Activated CD8-positive, alpha-beta memory T cell treated with anti-CD3 and anti-CD28 coated beads, Interleukin-2, amount 50 U/mL, for 1 hour (primary cell): ENCODE measurements at regions not wholly inside any gene's neighbourhood (a gene's known extent, or its start where the extent isn't known, plus 50 kb on each side); places are given as distances from the start of the nearest gene placed in this dataset.
"Not testable (repeated sequence)": the region's sequence is repeated elsewhere in the genome, so short reads cannot be mapped to it uniquely, and the experiment has no call there.

Source experiments
- DNase-seq: peaks from one replicate; pipeline ENCODE4 v3.0.0-alpha.2; 2020; ENCODE audit errors: extremely low read depth

DNA sequence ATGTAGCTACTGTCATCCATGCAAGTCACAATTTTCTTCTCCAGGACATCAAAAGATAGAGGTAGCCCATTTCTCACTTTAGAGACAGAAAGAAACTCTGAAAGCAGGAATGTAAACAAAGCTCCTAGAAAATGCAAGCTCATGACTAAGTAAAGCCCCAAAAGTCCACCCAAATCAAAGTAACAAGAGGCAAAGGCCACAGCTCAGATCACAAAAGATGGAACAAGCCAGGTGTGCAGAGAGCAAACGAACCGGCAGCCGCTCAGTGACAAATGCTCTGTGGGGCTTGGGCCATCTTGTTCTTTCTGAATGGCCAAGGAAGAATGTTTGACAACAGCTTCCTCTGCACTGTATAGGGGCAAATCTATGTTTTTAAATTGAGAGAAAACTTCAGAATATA is 201.0 kb downstream of the CYRIA start:
- DNase-seq, result no peak

DNA sequence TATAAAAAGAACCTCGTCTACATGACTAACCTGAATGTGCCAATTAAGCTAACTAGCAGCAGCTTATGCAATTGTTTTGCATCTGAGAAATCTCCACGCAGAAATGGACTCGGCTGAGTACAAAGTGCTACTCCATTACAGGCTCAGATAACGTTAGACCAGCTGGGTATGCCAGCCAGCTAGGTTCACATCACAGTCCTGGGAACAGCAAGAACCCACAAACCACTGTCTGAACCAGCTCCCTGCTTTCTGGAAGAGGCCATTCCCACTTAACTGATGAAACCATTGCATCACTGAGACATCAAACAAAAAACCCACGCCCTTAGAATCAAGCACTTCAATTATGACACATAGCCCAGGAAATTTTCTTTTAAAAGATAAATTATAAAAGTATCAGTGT is 202.7 kb downstream of the CYRIA start:
- DNase-seq, result no peak

DNA sequence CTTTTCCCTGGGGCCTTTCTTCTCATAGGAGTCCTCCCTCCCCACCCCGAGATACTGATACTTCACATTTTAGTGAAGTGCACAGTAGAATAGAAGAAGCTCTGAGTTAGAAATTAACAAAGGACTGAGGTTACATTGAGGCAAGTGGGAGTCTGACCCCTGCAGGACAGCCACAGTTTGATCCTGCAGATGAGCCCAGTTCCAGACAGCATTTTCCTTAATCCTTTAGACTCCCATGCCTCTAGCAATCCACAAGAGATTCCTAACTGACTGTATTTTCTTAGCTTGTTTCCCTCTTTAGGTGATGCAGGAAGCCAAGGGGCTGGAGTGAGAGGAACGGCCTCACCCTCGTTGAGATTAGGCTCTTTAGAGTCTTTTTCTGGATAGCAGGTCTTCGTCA is 204.0 kb downstream of the CYRIA start:
- no peak for DNase-seq

DNA sequence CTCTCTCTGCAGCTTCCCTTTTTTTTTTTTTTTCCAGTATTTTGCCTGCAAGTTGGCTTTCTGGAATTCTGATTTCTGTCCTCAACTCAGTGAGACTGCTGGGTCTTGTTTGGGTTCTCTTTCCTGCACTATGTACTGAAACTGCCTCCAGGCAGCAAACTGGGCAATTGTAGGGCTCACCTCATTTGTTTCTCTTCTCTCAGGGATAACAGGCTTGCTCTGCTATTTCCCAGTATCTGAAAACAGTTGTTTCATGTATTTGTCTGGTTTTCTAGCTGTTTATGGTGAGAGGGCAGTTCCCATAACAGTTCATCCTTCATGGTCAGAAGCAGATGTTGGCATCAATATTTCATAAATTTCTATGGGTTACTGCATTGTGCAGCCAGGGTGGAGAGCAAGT is 206.0 kb downstream of the CYRIA start:
- DNase-seq, result no peak

DNA sequence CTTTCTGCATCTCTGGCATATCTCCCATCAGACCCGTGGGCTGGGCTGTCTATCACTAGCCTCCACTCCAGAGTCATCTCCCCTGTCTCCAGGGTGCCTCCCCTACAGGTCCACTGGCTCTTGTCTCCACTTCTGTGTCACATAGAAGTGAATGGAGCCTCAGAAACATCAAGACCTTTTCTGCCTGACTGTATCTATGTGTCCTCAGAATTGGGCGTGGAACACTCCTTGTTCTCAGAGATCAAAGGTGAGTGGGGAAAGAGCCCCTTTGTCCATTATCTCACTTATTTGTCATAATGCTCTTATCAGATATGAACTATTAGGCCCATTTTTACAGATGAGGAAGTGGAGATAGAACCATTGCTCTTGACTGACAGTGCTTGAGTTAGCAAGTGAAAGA is 211.0 kb downstream of the CYRIA start:
- no peak for DNase-seq

DNA sequence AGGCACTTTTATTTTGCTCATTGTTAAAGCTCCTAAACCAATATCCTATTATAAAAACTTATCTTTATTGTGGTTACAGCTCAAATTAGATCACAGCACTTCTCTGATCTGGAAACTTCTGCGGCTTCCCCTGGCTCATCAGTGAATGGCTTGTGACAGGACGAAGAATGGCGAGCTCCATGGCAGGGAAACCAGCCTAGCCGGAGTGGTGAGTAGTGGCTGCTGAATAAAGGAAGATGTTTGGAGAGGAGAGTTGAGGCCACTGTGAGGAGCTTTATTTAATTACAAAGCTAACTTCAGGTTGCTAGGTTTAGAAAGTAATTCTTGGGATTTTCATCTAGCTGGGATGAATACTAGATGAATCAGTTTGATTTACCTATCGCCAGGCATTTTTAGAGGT is 213.5 kb downstream of the CYRIA start:
- DNase-seq, result no peak

DNA sequence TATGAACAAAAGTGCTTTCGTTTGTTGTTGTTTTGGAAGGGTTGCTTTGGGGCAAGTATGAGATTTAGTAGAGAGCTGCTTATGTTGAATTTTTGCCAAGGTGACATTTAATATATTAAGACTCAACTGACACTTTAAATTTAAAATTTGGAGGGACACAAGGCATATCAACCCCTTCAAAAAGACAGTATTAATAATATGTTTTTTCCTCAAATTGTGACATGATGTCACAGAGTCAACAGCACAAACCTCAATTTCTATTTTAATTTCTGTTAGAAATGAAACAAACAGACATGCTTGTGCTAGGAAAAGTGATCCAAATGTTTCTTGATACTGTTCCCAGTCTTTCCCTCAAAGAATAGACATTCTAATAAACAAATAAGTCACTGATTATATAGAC is 218.9 kb downstream of the CYRIA start:
- DNase-seq, result no peak

DNA sequence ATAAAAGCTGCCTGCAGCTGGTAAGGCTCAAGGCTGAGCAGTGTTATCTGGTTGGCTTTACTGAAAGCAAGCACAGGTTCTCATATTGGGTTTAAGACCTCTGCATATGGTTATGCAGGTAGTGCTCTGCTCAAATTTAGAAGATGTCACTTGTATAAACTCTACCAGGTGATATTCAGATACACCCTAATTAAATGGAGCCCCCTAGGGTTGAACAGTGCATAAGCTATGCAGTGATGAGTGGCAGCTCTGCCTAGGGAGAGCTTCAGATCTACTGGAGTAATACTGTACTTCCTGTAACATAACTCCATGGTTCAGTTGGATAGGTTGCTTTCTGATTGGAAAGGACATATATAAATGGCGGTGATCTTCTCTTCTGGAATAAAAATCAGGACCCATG is 222.7 kb downstream of the CYRIA start:
- no peak for DNase-seq

DNA sequence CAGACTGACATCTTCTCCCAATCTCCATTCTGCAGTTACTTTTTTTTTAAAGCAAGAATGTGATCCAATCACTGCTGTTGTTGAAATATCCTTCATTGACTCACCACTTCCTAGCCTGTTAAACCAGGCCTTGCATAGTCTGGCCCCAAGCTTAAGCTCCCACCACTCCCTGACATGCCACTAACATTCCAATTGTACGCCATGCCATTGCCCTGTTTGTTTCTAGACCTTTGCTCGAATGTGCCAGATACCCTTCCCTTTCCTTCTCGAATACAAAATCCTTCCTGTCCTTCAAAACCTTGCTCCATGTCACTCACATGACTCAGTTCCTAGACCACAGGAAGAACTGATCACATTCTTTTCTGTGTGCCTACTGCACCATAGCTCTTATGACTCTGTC is 224.2 kb downstream of the CYRIA start:
- DNase-seq, result no peak

DNA sequence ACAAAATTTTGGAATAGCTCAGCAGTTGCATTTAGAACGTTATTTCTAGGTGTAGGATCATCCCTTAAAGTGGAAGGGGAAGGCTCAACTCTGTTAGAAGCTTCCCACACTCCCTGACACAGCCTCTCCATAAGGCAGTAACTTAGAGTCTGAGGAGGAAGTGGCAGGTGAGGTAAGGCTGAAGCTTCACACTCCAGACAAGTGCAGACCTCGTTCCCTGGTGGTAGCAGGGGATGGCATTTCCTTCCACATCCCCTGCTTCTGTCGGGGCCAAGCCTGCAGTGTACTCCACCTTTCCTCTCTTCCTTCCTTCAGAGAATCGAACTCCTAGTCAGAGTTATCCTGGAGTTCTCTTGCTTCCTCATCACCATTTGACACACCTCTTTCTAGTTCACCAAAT is 224.7 kb downstream of the CYRIA start:
- DNase-seq, result no peak

DNA sequence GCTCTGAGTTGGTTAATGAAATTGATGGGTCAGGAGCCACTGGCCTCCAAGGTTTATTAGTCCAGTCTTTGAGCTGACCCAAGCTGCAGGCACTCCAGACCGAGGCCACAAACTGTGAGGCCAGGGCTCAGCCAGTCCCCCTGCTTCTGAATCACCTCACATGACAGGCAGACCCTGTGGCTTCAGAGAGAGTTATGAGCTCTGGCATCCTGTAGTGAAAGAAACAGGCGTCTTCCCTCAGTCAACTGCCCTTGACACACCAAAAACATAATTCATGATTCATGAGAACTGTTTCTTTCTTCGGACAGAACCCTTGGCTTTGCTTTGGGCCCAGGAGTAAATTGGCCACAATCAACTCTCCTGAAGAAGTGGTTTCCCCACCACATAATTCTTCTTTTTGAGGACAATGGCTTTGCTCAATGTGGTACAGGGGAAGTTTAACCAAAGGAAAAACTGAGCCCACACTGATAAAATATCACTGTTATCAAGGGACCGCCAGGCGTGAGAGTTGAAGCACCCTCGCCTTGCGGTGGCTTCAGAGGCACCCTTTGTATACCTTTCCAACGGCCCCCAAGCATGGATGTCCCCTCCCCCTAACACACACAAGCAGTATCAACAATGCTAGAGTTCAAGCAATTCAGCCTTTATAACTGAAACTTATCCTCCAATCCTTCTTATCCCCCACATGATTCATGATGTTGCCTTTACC is 226.9 kb downstream of the CYRIA start:
- no peak for DNase-seq

DNA sequence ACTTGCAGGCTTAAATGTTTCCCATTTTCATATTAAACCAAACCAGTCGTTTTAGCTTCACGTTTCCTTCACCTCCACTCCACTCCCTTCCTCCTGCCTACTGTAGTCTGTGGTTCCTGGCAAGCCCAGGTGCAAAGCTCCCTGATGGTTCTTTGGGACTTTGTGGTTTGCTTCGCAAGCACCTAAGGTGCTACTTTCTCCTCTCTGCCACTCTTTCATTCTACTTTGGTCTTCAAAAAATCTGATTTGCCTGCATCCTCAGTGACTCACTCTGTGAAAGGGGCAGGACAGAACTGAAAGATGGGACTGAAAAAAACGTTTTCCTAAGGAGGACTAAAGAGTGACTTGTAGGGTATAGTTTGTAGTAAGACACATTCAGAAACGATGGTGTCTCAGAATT is 228.4 kb downstream of the CYRIA start:
- DNase-seq, result no peak

DNA sequence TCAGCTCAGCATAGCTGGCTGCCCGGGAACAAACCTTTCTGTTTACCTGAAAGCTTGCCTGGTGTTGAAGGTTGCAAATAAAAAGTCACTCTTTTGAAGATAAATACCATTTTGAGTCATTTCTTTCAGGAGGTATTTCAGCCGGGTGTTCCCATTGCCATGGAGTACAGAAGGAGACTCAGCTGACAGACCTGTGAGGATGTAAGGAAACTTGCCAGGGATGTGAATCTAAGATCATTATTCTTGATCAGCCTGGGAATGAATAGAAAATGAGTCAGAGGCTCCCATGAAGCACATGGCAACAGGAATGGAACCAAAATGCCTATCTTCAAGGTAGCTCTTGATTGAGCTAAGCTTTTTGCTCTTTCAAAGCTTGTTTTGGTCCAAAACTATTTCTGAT is 231.2 kb downstream of the CYRIA start:
- no peak for DNase-seq

DNA sequence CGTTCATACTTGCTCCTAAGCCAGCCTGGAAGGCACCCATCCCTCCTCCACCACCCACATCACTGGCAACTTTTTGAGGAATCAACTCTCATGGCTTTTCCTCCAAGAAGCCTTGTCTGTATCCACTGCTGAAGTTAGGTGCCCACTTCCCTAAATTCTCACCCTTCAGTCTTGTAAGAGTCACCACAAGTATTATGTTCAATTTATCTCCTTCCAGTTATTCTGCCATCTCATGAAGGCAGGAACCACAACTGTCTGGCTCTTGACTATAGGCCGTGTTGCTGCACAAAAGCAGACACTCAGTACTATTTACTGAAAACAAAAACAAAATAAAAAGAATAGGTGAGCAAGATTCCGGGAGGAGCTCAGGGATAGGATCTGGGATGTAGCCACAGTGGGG is 234.8 kb downstream of the CYRIA start:
- DNase-seq, result no peak

DNA sequence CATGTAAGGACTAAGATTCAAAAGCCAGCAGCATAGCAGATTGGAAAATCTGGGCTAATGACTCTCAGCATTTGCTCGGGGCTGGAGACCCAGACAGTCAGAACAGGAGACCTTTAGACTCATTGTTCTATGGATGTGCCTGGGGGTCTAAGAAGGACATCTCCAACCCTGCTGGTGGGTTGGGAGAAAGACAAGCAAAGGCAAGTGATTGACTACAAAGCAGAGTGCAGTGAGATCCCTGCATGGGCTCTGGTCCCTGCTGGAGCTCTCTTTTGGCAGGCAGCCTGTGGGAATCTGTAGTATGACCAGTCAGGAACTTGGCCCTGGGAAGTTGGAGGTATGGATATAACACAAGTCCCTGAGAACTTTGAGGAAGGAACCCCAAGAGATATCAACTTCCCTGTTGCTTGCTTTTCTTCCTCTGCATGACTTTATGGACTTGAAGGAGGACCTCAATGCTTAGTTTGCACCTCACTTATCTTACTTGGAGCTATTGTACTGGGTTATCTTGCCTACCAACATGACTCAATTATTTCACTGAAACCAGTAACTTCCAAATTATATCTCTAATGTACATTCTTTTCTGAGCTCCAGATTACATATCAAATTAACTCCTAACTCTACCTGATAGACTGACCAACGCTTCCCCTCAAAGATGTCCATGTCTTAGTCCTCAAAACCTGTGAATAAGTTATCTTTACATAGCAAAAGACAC is 236.0 kb downstream of the CYRIA start:
- no peak for DNase-seq

DNA sequence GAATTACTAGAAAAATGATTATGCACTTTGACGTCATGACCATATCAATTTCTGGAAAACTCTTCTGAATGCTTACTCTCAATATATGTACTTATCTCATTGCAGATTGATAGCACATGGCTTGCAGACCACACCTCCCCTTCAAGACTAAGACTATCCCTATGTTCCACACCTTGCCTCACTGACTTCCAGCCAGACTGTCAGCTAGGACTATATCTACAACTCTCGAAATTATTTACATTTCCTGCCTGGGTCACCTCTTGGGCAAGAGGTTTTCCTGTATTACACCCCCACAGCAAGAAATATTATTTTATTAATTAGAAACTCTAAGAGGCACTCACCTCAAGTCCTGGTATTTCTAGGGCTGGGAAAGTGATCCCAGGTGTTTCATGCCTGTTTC is 236.6 kb downstream of the CYRIA start:
- DNase-seq, result no peak

DNA sequence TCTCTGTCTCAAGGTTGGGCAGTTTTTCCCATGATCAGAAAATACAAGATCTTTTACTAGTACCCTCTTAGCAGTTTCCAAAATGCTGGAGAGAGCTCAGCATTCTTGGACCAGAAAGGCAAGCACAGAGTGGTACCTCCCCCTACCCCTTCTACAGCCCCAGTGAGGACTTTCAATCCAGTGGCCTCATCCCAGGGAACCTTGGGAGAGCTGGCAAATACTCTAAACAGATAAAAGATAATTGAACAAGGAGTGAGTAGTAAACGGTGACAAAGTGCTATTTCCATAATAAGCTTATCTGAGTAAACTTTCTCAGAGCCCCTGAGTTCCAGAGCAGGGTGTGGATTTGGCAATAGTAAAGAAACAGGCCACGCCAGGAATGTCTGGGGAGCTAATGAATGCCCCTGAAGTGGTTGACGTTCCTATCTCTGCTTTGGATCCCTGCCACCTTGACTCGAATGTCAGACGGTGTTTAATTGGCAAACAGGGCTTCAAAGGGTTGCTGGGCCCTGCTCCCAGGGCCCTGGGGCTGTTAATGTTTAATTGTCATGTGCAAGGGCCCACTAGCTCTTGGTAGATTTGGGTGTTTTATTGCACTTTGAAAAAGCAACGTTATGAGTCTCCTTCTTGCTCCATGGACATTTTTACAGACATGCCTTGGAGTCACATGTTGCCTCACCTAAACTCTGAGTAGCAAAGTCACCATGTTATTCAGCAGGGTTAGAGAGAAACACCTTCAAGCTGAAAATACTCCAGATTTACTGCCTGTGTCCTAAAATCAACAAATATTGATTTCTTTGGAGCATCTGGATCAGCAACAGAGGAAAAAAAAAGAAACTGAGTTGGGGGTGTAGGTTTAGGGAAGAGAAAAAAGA is 239.9 kb downstream of the CYRIA start:
- no peak for DNase-seq

DNA sequence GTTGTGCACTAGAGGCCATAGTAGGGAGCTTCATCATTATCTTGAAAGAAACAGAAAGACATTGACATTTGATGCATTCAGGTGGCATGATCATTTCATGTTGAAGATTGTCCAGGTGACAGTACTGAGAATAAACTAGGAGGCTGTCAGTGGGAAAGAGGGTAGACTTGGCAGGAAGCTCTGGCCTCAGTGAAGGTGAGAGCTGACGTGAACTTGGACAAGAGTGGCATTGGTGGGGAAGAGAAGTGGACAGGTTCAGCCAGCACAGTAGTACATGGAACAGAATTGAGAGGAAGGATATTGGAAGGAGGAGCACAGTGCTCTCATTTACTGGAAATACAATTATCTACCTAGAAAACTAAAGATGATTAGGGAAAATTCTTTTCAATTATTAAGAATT is 245.2 kb downstream of the CYRIA start:
- DNase-seq, result no peak

DNA sequence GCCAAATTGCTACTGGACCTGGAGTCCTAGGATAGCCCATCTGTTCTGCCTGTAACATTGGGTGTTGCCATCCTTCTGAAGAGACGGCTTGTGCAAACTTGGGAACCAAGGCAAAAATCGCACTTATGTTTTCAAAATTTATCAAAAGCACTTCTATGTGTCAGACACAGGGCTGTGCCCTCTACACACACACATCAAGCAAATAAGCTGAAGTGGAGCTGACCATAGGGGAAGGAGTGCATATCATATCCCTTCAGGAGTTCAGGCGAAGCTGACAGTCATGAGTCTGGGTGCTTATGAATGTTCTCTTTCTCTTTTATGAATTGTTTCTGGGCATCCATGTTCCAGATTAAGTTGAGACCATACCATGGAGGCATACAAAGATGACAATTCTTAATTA is 247.9 kb downstream of the CYRIA start:
- DNase-seq, result no peak

DNA sequence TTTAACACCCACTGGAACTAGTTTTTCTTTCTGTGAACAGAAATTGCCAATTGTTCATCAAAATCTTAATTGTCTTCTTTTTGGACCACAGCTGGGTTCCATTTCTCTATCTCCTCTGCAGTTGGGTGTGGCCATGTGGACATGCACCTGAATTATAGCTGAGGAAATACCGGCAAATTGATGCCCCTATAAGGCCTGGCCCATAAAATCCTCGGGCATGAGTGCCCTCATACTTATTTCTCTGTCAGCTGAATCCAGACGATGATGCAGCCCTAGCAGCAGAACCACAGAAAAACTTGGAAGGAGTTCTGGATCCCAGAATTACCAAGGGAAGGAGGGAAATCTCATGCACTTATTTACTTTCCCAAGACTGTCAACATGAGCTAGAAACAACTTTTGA is 249.0 kb downstream of the CYRIA start:
- no peak for DNase-seq

DNA sequence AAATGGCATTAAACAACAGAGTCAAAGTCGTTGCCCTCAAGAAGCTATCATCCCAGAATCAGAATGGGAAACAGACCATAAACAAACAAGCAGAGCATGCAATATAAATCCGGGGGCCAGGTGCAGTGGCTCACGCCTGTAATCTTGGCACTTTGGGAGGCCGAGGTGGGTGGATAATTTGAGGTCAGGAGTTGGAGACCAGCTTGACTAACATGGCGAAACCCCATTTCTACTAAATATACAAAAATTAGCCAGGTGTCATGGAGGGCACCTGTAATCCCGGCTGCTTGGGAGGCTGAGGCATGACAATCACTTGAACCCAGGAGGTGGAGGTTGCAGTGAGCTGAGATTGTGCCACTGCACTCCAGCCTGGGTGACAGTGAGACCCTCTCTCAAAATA is 249.8 kb downstream of the CYRIA start:
- not testable (repeated sequence) for DNase-seq

DNA sequence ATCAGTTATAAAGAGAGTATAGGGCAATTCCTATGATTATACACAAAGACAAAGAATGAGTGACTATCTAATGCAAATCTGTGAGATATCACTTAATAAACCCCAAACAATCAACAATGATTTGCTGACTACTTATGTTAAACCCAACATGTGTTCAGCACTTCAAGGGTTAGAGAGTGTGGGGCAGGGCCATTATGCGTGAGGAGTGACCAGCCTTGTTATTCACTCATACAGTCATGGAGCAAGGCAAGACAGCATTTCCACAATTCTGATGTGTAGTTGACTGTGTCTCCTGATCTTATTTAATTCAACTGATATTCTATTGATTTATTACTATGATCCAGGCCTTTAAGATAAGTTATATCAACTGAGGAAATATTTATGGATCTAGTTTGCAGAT is 251.7 kb downstream of the CYRIA start:
- no peak for DNase-seq

DNA sequence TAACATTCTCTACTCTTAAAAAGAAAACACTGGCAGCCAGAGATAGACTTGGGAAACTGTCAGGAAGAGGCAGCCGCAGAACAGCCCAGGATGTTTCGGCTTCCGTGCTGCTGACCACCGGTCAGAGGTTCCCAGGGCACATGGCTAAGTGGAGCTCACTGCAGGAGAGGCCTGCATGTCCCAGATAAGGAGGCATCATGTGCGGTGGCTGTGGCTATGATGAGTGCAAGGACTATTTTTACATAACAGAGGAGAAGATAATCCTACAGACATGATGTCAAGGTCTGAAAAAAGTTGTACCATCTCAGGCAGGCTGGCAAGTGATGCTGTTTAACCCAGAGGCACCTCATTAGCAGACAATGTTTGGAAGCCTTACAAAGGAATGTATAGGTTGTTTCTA is 252.3 kb downstream of the CYRIA start:
- DNase-seq, result no peak
